GM12878 (cell line): ENCODE measurements at regions not wholly inside any gene's neighbourhood (a gene's known extent, or its start where the extent isn't known, plus 50 kb on each side); places are given as distances from the start of the nearest gene placed in this dataset.

Experiments used
- CEBPB ChIP-seq, 2 experiments: fragments of 150-350 bp in 1 of 2; IDR thresholded peaks; 2 replicates each; pipeline ENCODE4 v1.6.1; 2012 to 2014; ENCODE audit warnings: low read depth in 2 of 2, low read length in 2 of 2, borderline replicate concordance in 1 of 2, inconsistent platforms in 1 of 2
- EZH2 ChIP-seq: IDR thresholded peaks from 2 replicates; pipeline ENCODE4 v1.6.1; 2012; ENCODE audit warnings: low read depth, mild to moderate bottlenecking, control low read depth, inconsistent platforms, low read length, borderline replicate concordance; ENCODE audit not compliant: control insufficient read depth
- RCOR1 ChIP-seq: conservative IDR thresholded peaks from 2 replicates; pipeline ENCODE4 v1.6.1; 2012; ENCODE audit warnings: low read depth, low read length, improper control_type of control experiment
- RFX5 ChIP-seq: IDR thresholded peaks from 2 replicates; pipeline ENCODE4 v1.6.1; 2011; ENCODE audit warnings: low read depth, low read length, improper control_type of control experiment
- SP1 ChIP-seq: IDR thresholded peaks from one replicate; pipeline ENCODE4 v1.6.1; 2011; ENCODE audit warnings: low read depth, low read length
- YY1 ChIP-seq: IDR thresholded peaks from 2 replicates; pipeline ENCODE4 v1.6.1; 2011; ENCODE audit warnings: low read depth, mild to moderate bottlenecking, low read length
- ZNF274 ChIP-seq: IDR thresholded peaks from one replicate; pipeline ENCODE4 v1.8.0; 2011; ENCODE audit not compliant: insufficient read length, insufficient read depth
- TF ChIP-seq, protein P1 (sequence below): fragments of 450-650 bp; IDR thresholded peaks from 2 replicates; pipeline ENCODE4 v1.6.1; 2016; ENCODE audit warnings: mild to moderate bottlenecking

DNA sequence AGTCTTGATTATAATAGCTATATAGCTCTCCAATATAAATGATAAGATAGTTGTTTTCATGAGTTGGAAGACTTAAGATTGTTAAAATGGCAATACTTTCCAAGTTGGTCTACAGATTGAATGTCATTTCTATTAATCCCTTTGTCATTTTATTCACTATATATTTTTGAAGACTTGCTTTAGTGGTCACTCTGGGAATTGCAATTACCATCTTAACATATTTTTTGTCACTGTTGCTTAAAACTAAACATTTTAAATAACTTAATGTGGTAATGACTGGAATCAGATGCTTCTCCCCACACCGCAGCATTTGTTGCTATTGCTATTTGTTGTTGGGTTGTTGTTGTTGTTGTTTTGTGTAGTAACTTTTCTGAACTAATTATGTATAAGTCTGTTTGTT, 1592.9 kb downstream of the MRPL39 start:
- TF ChIP-seq RFX5 (no peak), RCOR1 (no peak), EZH2 (no peak), ZNF274 (no peak), CEBPB (IDR thresholded peaks at IDR 0.05; ENCODE audit: borderline replicate concordance in 1 of 2, low read depth in 2 of 2, low read length in 2 of 2) (no peak), SP1 (no peak), YY1 (no peak)
- TF ChIP-seq, protein P1, sequence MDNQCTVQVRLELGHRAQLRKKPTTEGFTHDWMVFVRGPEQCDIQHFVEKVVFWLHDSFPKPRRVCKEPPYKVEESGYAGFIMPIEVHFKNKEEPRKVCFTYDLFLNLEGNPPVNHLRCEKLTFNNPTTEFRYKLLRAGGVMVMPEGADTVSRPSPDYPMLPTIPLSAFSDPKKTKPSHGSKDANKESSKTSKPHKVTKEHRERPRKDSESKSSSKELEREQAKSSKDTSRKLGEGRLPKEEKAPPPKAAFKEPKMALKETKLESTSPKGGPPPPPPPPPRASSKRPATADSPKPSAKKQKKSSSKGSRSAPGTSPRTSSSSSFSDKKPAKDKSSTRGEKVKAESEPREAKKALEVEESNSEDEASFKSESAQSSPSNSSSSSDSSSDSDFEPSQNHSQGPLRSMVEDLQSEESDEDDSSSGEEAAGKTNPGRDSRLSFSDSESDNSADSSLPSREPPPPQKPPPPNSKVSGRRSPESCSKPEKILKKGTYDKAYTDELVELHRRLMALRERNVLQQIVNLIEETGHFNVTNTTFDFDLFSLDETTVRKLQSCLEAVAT = no peak
